CD4-positive, CD25-positive, alpha-beta regulatory T cell (primary cell): ENCODE measurements at regions not wholly inside any gene's neighbourhood (a gene's known extent, or its start where the extent isn't known, plus 50 kb on each side); places are given as distances from the start of the nearest gene placed in this dataset.

Experiments used
- ATAC-seq, 2 donors: fragments of 150-1000 bp; cut with Tn5 transposase; one replicate each; pipeline ENCODE4 v1.10.0; 2021; ENCODE audit warnings: low read depth in 2 of 2, moderate number of reproducible peaks in 2 of 2, moderate library complexity in 1 of 2
- DNase-seq, 3 donors: peaks; one replicate each; pipeline versions ENCODE4 v3.0.0 to v3.0.0-alpha.2; 2012 to 2022; ENCODE audit warnings: mixed read lengths in 1 of 3
- H3K27ac ChIP-seq: one replicate; pipeline ENCODE4 v1.7.0; 2013; ENCODE audit warnings: mild to moderate bottlenecking, low read length; ENCODE audit not compliant: insufficient read depth, poor library complexity, severe bottlenecking
- H3K27me3 ChIP-seq: one replicate; pipeline ENCODE4 v1.7.0; 2013; ENCODE audit warnings: low read length; ENCODE audit not compliant: control insufficient read depth, insufficient read depth
- H3K36me3 ChIP-seq: one replicate; pipeline ENCODE4 v1.7.0; 2013; ENCODE audit warnings: mild to moderate bottlenecking, low read length, moderate library complexity; ENCODE audit not compliant: control insufficient read depth, insufficient read depth
- H3K4me1 ChIP-seq: 2 replicates; pipeline ENCODE4 v1.7.0; 2013; ENCODE audit warnings: mild to moderate bottlenecking, low read length; ENCODE audit not compliant: insufficient read depth, control insufficient read depth, poor library complexity, severe bottlenecking
- H3K4me3 ChIP-seq: one replicate; pipeline ENCODE4 v1.7.0; 2013; ENCODE audit warnings: low read depth, mild to moderate bottlenecking, low read length, moderate library complexity
- H3K9me3 ChIP-seq, 2 experiments: 1 replicate in 1 of 2; 2 replicates in 1 of 2; pipeline ENCODE4 v1.7.0; 2013; ENCODE audit warnings: low read length in 2 of 2, mild to moderate bottlenecking in 1 of 2, moderate library complexity in 1 of 2; ENCODE audit not compliant: control insufficient read depth in 2 of 2
- H3K27ac Mint-ChIP-seq, 3 donors: one replicate each; pipeline ENCODE4 v1.8.0; 2020 to 2022; ENCODE audit warnings: mild to moderate bottlenecking in 3 of 3, mixed read lengths in 3 of 3, moderate library complexity in 2 of 3
- H3K27me3 Mint-ChIP-seq: one replicate; pipeline ENCODE4 v1.8.0; 2022; ENCODE audit warnings: mild to moderate bottlenecking, mixed read lengths
- H3K36me3 Mint-ChIP-seq: one replicate; pipeline ENCODE4 v1.8.0; 2020; ENCODE audit warnings: mixed read lengths
- H3K4me1 Mint-ChIP-seq, 4 donors: one replicate each; pipeline ENCODE4 v1.8.0; 2020 to 2022; ENCODE audit warnings: mixed read lengths in 4 of 4, mild to moderate bottlenecking in 1 of 4
- H3K4me3 Mint-ChIP-seq, 4 donors: one replicate each; pipeline ENCODE4 v1.8.0; 2020 to 2022; ENCODE audit warnings: mild to moderate bottlenecking in 4 of 4, mixed read lengths in 4 of 4, moderate library complexity in 3 of 4
- H3K9me3 Mint-ChIP-seq, 7 donors: one replicate each; pipeline ENCODE4 v1.8.0; 2020 to 2022; ENCODE audit warnings: mixed read lengths in 7 of 7, mild to moderate bottlenecking in 3 of 7, moderate library complexity in 2 of 7

DNA sequence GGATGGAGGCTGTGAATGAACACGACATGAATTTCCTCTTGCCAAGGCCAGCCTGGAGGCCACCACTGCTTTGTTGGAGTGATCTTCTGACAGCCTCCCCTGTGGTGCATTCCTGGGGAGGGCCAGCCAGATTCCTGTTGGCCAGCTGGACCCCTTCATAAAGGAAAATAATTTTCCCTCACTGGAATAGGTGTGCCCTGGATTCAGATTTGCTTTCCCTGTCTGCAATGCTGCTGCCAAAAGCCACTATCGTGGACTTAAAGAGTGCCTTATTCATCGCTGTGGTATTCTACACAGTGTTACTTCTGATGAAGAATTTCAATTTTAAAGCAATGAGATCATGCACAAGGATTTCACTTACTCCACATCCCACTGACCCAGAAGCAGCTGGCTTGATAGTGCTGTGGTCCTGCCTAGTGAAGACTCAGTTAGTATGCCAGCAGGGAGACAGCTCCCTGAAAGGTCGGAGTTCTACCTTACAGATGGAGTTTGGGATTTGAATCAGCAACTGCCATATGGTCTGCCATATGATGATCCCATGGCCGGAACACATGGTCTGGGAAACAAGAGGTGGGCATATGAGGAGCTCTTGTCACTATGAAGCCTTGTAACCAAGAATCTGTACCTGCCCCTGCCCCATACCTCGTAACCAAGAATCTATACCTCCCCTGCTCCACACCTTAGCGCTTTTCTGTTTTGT lies 145.2 kb downstream of the KLF13 start:
- H3K27ac Mint-ChIP-seq, result peak overlapping the region; percentile 87 to 93 (median 92)
- H3K4me3 Mint-ChIP-seq, result peak overlapping the region in 2 of 4 donors; percentile 58 to 88
- Histone ChIP-seq H3K27me3 (no peaks in the 10 kb centered on the region), H3K9me3 (no peaks in the 10 kb centered on the region), H3K36me3 (no peaks in the 10 kb centered on the region), H3K4me3 (no peak overlapping the region), H3K4me1 (peaks cover 25% of the 10 kb centered on the region), H3K27ac (peak overlapping the region; percentile 66)
- no peaks in the 10 kb centered on the region for H3K27me3 Mint-ChIP-seq
- H3K9me3 Mint-ChIP-seq, result peaks cover 0 to 2% (median 0%) of the 10 kb centered on the region in 7 donors
- H3K36me3 Mint-ChIP-seq, result no peaks in the 10 kb centered on the region
- DNase-seq (no peak), ATAC-seq (no peak)
- H3K4me1 Mint-ChIP-seq, result peaks cover 21 to 44% (median 31%) of the 10 kb centered on the region in 4 donors

DNA sequence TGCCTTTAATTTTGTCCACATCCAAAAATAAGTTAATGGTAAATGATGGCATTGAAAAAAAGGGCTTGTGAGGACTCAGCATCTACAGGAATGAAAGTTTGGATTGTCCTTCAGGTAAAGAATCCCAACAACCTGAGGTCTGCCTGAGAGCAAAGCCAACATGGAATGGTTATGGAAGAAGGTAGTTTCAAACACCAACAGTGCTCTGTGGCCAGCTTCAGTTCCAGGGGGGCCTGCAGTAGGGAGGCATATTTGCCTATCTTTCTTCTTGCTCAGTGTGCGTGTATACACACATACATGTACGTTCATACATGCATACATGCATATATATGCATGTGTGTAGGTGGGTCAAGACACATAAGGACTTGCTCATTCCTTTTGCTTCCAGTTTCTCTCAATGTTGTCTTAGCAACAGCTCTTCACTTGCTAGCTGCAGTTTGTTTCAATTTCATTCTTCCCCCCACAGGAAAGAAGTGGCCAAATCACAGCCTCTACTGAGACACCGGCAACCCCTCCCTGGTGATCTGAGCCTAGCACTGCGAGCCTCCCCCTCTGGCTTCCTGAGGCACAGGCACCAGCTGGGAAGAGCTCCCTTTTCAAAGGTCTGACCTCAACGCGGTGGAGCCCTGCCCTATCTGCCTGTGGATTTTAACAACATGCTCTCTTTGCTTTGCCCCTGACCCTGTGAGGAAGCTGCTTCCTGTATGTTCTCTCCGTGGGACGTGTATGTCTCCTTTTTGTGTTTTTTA lies 146.2 kb downstream of the KLF13 start:
- peak; percentile 82 to 90 for ATAC-seq
- H3K27me3 ChIP-seq, result no peaks in the 10 kb centered on the region
- peaks cover 4% of the 10 kb centered on the region for H3K36me3 Mint-ChIP-seq
- peaks cover 0 to 2% (median 0%) of the 10 kb centered on the region in 7 donors for H3K9me3 Mint-ChIP-seq
- H3K36me3 ChIP-seq, result no peaks in the 10 kb centered on the region
- no peaks in the 10 kb centered on the region for H3K9me3 ChIP-seq
- H3K4me1 ChIP-seq, result peaks cover 25% of the 10 kb centered on the region
- H3K27me3 Mint-ChIP-seq, result no peaks in the 10 kb centered on the region
- DNase-seq, result peak in 2 of 3 donors; percentile 54 to 87
- H3K27ac ChIP-seq, result peak overlapping the region; percentile 66
- peaks cover 21 to 44% (median 31%) of the 10 kb centered on the region in 4 donors for H3K4me1 Mint-ChIP-seq
- H3K4me3 Mint-ChIP-seq, result peak overlapping the region; percentile 58 to 91 (median 88)
- H3K27ac Mint-ChIP-seq, result peak overlapping the region; percentile 87 to 93 (median 92)
- peak overlapping the region; percentile 80 for H3K4me3 ChIP-seq

DNA sequence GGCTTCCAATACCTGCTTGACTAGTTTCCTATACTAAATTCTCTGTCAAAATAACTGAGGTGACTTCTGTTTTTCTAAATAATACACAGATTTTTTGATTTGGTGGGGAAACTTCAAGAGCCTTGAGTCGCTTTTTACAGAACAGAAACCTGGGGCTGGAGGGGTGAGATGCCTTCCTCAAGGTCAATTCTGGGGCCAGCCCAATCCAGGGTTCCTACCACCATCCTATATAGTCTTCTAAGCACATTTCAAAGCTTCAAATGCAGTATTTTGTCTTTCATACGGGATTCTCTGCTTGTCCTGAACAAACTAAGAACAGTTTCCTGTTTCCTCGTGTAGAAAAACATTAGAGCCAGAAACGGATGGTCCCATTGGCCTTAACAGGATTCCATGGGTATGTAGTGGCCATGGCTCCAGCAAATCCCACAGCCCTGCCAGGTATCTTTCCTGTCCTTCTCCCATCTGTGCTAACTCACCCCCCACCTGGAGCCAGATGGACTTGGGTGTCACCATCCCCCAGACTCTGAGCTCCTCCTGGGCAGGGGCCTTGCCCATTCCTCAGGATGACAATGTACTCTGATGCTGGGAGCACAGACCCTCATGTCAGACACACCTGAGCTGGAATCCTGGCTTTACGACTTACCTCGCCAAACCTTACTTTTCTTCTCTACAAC lies 146.9 kb downstream of the KLF13 start:
- Mint-ChIP-seq H3K4me3 (peak overlapping the region; percentile 58 to 91 (median 88)), H3K27ac (peak overlapping the region; percentile 87 to 95 (median 93)), H3K36me3 (peaks cover 6% of the 10 kb centered on the region), H3K27me3 (peaks cover 2% of the 10 kb centered on the region), H3K9me3 (peaks cover 0 to 2% (median 0%) of the 10 kb centered on the region in 7 donors), H3K4me1 (peaks cover 21 to 44% (median 31%) of the 10 kb centered on the region in 4 donors)
- peaks cover 25% of the 10 kb centered on the region for H3K4me1 ChIP-seq
- H3K9me3 ChIP-seq, result no peaks in the 10 kb centered on the region
- H3K36me3 ChIP-seq, result no peaks in the 10 kb centered on the region
- H3K27ac ChIP-seq, result peak overlapping the region; percentile 66
- peak overlapping the region; percentile 80 for H3K4me3 ChIP-seq
- DNase-seq (peak in 1 of 3 donors; percentile 12), ATAC-seq (no peak)
- H3K27me3 ChIP-seq, result no peaks in the 10 kb centered on the region

DNA sequence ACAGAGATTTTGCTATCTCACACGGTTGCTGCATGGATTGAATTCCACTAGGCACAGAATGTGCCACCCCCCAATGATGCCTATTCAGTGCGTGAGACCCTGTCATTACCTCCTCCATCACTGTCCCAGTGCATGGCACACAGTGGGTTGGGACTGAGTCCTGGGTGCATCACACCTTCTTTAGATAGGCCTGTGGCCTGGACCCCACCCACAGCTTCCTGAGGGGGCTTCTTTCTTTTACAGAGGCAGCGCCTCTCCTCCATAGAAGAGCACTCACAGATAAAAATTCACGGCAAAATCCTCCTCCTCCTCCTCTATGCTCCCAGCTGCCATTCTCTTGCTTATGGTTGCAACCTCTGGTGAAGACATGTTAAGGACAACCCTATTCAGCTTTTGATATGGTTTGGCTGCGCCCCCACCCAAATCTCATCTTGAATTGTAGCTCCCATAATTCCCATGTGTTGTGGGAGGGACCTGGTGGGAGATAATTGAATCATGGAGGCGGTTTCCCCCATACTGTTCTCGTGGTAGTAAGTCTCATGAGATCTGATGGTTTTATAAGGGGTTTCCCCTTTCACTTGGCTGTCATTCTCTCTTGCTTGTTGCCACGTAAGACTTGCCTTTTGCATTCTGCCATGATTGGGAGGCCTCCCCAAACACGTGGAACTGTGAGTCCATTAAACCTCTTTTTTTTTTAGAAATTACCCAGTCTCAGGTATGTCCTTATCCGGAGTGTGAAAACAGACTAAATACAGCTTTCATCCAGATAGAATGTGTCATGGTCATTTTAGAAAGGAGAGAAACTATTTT lies 147.6 kb downstream of the KLF13 start:
- no peaks in the 10 kb centered on the region for H3K9me3 ChIP-seq
- no peaks in the 10 kb centered on the region for H3K27me3 ChIP-seq
- no peaks in the 10 kb centered on the region for H3K36me3 ChIP-seq
- peak overlapping the region; percentile 34 to 88 (median 72) for H3K4me3 Mint-ChIP-seq
- DNase-seq (peak in 1 of 3 donors; percentile 38), ATAC-seq (no peak)
- H3K9me3 Mint-ChIP-seq, result peaks cover 0 to 2% (median 0%) of the 10 kb centered on the region in 7 donors
- peaks cover 9% of the 10 kb centered on the region for H3K27me3 Mint-ChIP-seq
- peaks cover 6% of the 10 kb centered on the region for H3K36me3 Mint-ChIP-seq
- H3K4me1 Mint-ChIP-seq, result peaks cover 21 to 44% (median 31%) of the 10 kb centered on the region in 4 donors
- peaks cover 25% of the 10 kb centered on the region for H3K4me1 ChIP-seq
- H3K27ac ChIP-seq, result peak overlapping the region; percentile 66
- no peak overlapping the region for H3K4me3 ChIP-seq
- peak overlapping the region; percentile 87 to 95 (median 93) for H3K27ac Mint-ChIP-seq

DNA sequence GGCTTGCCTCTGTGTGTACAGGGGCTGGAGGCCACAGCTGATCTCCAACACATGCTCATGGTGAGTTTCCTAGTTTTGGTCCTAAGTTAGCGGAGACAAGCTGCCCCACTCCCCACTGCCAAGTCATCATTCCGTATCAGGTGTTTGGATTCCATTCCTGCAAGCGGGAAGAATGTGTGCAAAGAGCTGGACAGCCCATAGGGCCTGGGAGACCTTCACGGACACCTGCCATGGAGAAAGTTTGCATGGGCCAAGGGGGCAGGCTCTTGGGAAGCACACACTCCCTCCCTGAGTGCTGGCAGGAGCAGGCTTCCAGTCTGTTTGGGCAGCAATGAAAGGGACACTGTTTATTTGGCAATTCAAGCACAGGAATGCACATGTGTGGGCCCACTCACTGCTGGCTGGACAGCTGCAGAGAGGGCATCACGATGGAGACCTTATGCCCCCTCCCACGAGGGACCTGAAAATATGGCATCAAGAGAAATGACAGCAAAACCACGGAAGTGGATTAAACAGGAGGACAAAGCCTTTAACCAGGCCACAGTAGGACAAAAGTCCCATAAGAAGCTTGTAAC lies 149.7 kb downstream of the KLF13 start:
- H3K9me3 Mint-ChIP-seq, result peaks cover 0 to 1% (median 0%) of the 10 kb centered on the region in 7 donors
- peaks cover 21 to 49% (median 31%) of the 10 kb centered on the region in 4 donors for H3K4me1 Mint-ChIP-seq
- H3K27ac Mint-ChIP-seq, result no peak overlapping the region
- no peaks in the 10 kb centered on the region for H3K36me3 ChIP-seq
- H3K27me3 ChIP-seq, result peaks cover 4% of the 10 kb centered on the region
- no peak for DNase-seq
- ATAC-seq, result no peak
- peaks cover 24% of the 10 kb centered on the region for H3K27me3 Mint-ChIP-seq
- no peak overlapping the region for H3K4me3 Mint-ChIP-seq
- no peak overlapping the region for H3K27ac ChIP-seq
- H3K9me3 ChIP-seq, result no peaks in the 10 kb centered on the region
- peaks cover 6% of the 10 kb centered on the region for H3K36me3 Mint-ChIP-seq
- H3K4me1 ChIP-seq, result peaks cover 25% of the 10 kb centered on the region
- H3K4me3 ChIP-seq, result no peak overlapping the region

DNA sequence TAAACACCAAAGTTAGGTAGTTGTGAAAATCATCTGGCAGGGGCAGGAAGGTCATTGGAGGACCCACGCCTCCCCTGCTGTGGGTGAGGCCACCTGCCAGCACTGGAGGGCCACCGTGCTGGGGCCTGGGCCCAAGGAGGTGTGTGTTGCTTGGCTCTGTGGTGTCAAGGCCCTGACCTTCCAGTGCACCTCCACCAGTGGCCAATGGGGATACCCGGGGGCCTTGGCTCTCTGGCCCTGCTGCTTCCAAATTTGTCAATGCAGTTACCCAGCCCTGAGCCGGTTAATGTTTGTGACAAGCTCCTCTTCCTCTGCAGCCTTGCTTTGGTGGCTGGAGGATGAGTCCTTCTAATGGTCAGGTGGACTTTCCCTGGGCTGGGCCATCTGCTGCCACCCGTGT lies 150.2 kb downstream of the KLF13 start:
- Histone ChIP-seq H3K4me3 (no peak overlapping the region), H3K4me1 (peaks cover 24% of the 10 kb centered on the region), H3K9me3 (no peaks in the 10 kb centered on the region), H3K36me3 (no peaks in the 10 kb centered on the region), H3K27ac (no peak overlapping the region), H3K27me3 (peaks cover 4% of the 10 kb centered on the region)
- Mint-ChIP-seq H3K9me3 (peaks cover 0 to 1% (median 0%) of the 10 kb centered on the region in 7 donors), H3K36me3 (peaks cover 6% of the 10 kb centered on the region), H3K4me3 (no peak overlapping the region), H3K27me3 (peaks cover 28% of the 10 kb centered on the region), H3K27ac (no peak overlapping the region), H3K4me1 (peaks cover 21 to 49% (median 31%) of the 10 kb centered on the region in 4 donors)
- ATAC-seq, result no peak
- no peak for DNase-seq

DNA sequence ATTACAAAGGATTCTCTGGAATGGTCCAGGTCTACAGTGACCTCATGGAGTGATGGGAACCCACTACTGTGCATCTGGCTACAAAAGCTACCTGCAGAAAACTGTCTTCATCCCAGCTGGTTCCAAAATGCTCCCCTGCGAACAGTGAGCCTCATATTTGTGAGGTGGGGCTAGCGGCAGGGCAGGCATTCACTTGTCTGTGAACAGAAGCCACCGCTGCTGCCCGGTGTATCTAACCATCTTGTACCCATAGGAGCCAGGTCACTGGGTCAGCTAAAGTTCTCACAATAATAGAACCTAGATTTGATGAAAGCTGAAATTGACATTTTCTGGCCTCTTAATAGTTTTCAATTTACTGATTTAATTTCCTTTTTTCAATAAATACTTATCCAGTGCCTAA lies 150.7 kb downstream of the KLF13 start:
- H3K27me3 ChIP-seq, result peaks cover 7% of the 10 kb centered on the region
- Mint-ChIP-seq H3K4me3 (no peak overlapping the region), H3K9me3 (peaks cover 0 to 1% (median 0%) of the 10 kb centered on the region in 7 donors), H3K27me3 (peaks cover 33% of the 10 kb centered on the region), H3K27ac (no peak overlapping the region), H3K36me3 (peaks cover 6% of the 10 kb centered on the region), H3K4me1 (peaks cover 21 to 45% (median 28%) of the 10 kb centered on the region in 4 donors)
- no peak overlapping the region for H3K4me3 ChIP-seq
- ATAC-seq (no peak), DNase-seq (no peak)
- H3K9me3 ChIP-seq, result no peaks in the 10 kb centered on the region
- H3K27ac ChIP-seq, result no peak overlapping the region
- no peaks in the 10 kb centered on the region for H3K36me3 ChIP-seq
- peaks cover 21% of the 10 kb centered on the region for H3K4me1 ChIP-seq
